H1 (cell line): ENCODE measurements at regions not wholly inside any gene's neighbourhood (a gene's known extent, or its start where the extent isn't known, plus 50 kb on each side); places are given as distances from the start of the nearest gene placed in this dataset.

Experiments
- CTCF ChIA-PET: fragments of 300-600 bp; sonication (Branson Sonifier 250); formaldehyde crosslinking; loops from one replicate; lab custom pipeline; 2021; ENCODE audit not compliant: partially characterized antibody; lab: Charles Lee
- POLR2A ChIA-PET: fragments of 300-600 bp; sonication (Branson Sonifier 250); formaldehyde crosslinking; loops from one replicate; lab custom pipeline; 2021; ENCODE audit warnings: inconsistent platforms; ENCODE audit not compliant: partially characterized antibody; lab: Charles Lee
- DNase-seq, 2 experiments: peaks; one replicate each; pipeline versions ENCODE4 v3.0.0 to v3.0.0-alpha.2; 2010 to 2022; ENCODE audit warnings: low spot score in 2 of 2, low read depth in 1 of 2, mixed read lengths in 1 of 2
- FAIRE-seq: peaks from 2 replicates; lab custom pipeline; 2011; peaks lifted over from hg19 to GRCh38; lab: Jason Lieb, UNC
- H2AFZ ChIP-seq: 2 replicates; pipeline ENCODE4 v1.8.1; 2012; ENCODE audit warnings: low read length, inconsistent platforms
- H2AK5ac ChIP-seq: 2 replicates; pipeline ENCODE4 v1.6.1; 2013; ENCODE audit warnings: low read depth, low read length
- H2BK120ac ChIP-seq: replicated peaks from 2 replicates; pipeline ENCODE3; 2013; ENCODE audit warnings: low read depth, low read length, inconsistent platforms
- H2BK12ac ChIP-seq: 2 replicates; pipeline ENCODE4 v1.6.1; 2013; ENCODE audit warnings: low read depth, low read length
- H2BK15ac ChIP-seq: 2 replicates; pipeline ENCODE4 v1.6.1; 2013; ENCODE audit warnings: low read length
- H2BK20ac ChIP-seq: 2 replicates; pipeline ENCODE4 v1.6.1; 2013; ENCODE audit warnings: low read length
- H2BK5ac ChIP-seq: 2 replicates; pipeline ENCODE4 v1.6.1; 2013; ENCODE audit warnings: low read depth, low read length
- H3K14ac ChIP-seq: 2 replicates; pipeline ENCODE4 v1.6.1; 2013; ENCODE audit warnings: inconsistent platforms; ENCODE audit not compliant: insufficient read length
- H3K18ac ChIP-seq: 2 replicates; pipeline ENCODE4 v1.6.1; 2013; ENCODE audit warnings: low read length; ENCODE audit errors: extremely low read depth
- H3K23ac ChIP-seq: 2 replicates; pipeline ENCODE4 v1.6.1; 2013; ENCODE audit warnings: inconsistent platforms; ENCODE audit not compliant: insufficient read length
- H3K23me2 ChIP-seq: 2 replicates; pipeline ENCODE4 v1.6.1; 2013; ENCODE audit warnings: low read depth, low read length
- H3K27ac ChIP-seq: 2 replicates; pipeline ENCODE4 v1.6.1; 2011; ENCODE audit warnings: low read depth, low read length, inconsistent platforms
- H3K27me3 ChIP-seq, 4 experiments: replicated peaks in 1 of 4; 1 replicate in 1 of 4; 2 replicates in 3 of 4; pipeline versions ENCODE4 v1.6.1 to v1.8.1; 2011 to 2013; ENCODE audit warnings: low read length in 3 of 4, mild to moderate bottlenecking in 3 of 4, inconsistent platforms in 2 of 4, mixed read lengths in 2 of 4, moderate library complexity in 1 of 4; ENCODE audit not compliant: control insufficient read depth in 3 of 4, insufficient read depth in 3 of 4; ENCODE audit errors: extremely low read depth in 1 of 4
- H3K36me3 ChIP-seq, 4 experiments: 2 replicates each; pipeline versions ENCODE4 v1.6.1 to v1.8.1; 2011 to 2013; ENCODE audit warnings: mild to moderate bottlenecking in 4 of 4, low read length in 3 of 4, moderate library complexity in 2 of 4, control low read depth in 1 of 4, inconsistent platforms in 1 of 4; ENCODE audit not compliant: insufficient read depth in 4 of 4, control insufficient read depth in 2 of 4
- H3K4ac ChIP-seq: replicated peaks from 2 replicates; pipeline ENCODE3; 2013; ENCODE audit warnings: low read length, low read depth, mixed read lengths, inconsistent platforms; ENCODE audit not compliant: insufficient read length
- H3K4me1 ChIP-seq, 4 experiments: replicated peaks in 1 of 4; 1 replicate in 1 of 4; 2 replicates in 3 of 4; pipeline versions ENCODE4 v1.6.1 to v1.8.1; 2011 to 2013; ENCODE audit warnings: low read length in 3 of 4, inconsistent platforms in 2 of 4, mixed read lengths in 1 of 4; ENCODE audit not compliant: insufficient read depth in 4 of 4, control insufficient read depth in 3 of 4
- H3K4me2 ChIP-seq, 2 experiments: 2 replicates each; pipeline versions ENCODE4 v1.6.1 to v1.8.1; 2011 to 2013; ENCODE audit warnings: low read depth in 2 of 2, low read length in 2 of 2, control low read depth in 1 of 2, inconsistent platforms in 1 of 2, mild to moderate bottlenecking in 1 of 2; ENCODE audit not compliant: insufficient read depth in 1 of 2
- H3K4me3 ChIP-seq, 4 experiments: fragments of 200-600, 300-600 bp in 1 of 4; sonication (generic), shearing (Covaris generic), sonication (Bioruptor Twin) in 1 of 4; 2 replicates each; pipeline versions ENCODE4 v1.5.1 to v1.8.1; 2011 to 2016; ENCODE audit warnings: low read length in 4 of 4, low read depth in 3 of 4, control low read depth in 2 of 4, inconsistent platforms in 2 of 4, mild to moderate bottlenecking in 2 of 4, mixed read lengths in 1 of 4, moderate library complexity in 1 of 4; ENCODE audit not compliant: insufficient read depth in 2 of 4; ENCODE audit errors: extremely low read depth in 1 of 4
- H3K56ac ChIP-seq: replicated peaks from 2 replicates; pipeline ENCODE3; 2013; ENCODE audit warnings: low read depth, mild to moderate bottlenecking, mixed read lengths, low read length, inconsistent platforms; ENCODE audit not compliant: insufficient read length
- H3K79me1 ChIP-seq: 2 replicates; pipeline ENCODE4 v1.6.1; 2013; ENCODE audit warnings: low read depth, low read length, control low read depth
- H3K79me2 ChIP-seq, 2 experiments: 2 replicates each; pipeline versions ENCODE4 v1.6.1 to v1.8.1; 2012 to 2013; ENCODE audit warnings: low read length in 2 of 2, mild to moderate bottlenecking in 2 of 2, inconsistent platforms in 1 of 2; ENCODE audit not compliant: insufficient read depth in 2 of 2, control insufficient read depth in 1 of 2
- H3K9ac ChIP-seq, 4 experiments: replicated peaks in 1 of 4; 1 replicate in 1 of 4; 2 replicates in 3 of 4; pipeline versions ENCODE4 v1.6.1 to v1.8.1; 2011 to 2013; ENCODE audit warnings: low read depth in 3 of 4, low read length in 3 of 4, control low read depth in 2 of 4, mild to moderate bottlenecking in 2 of 4, moderate library complexity in 2 of 4, inconsistent platforms in 1 of 4; ENCODE audit errors: extremely low read depth in 1 of 4
- H3K9me3 ChIP-seq, 2 experiments: 2 replicates each; pipeline versions ENCODE4 v1.6.1 to v1.8.1; 2012 to 2013; ENCODE audit warnings: mild to moderate bottlenecking in 2 of 2, moderate library complexity in 2 of 2, control low read depth in 1 of 2, inconsistent platforms in 1 of 2, low read depth in 1 of 2, low read length in 1 of 2, mixed read lengths in 1 of 2; ENCODE audit not compliant: insufficient read depth in 2 of 2
- H4K20me1 ChIP-seq, 2 experiments: replicated peaks in 1 of 2; 2 replicates each; pipeline versions ENCODE3 to v1.8.1; 2011 to 2013; ENCODE audit warnings: inconsistent platforms in 2 of 2, low read length in 2 of 2, mild to moderate bottlenecking in 1 of 2; ENCODE audit not compliant: insufficient read depth in 2 of 2, control insufficient read depth in 1 of 2
- H4K5ac ChIP-seq: 2 replicates; pipeline ENCODE4 v1.6.1; 2013; ENCODE audit warnings: low read length, low read depth, mixed read lengths, inconsistent platforms; ENCODE audit not compliant: insufficient read length
- H4K8ac ChIP-seq: 2 replicates; pipeline ENCODE4 v1.8.0; 2013; ENCODE audit warnings: mild to moderate bottlenecking, moderate library complexity, low read length, inconsistent platforms; ENCODE audit not compliant: insufficient read depth; ENCODE audit errors: extremely low read depth
- H4K91ac ChIP-seq: replicated peaks from 2 replicates; pipeline ENCODE3; 2013; ENCODE audit warnings: low read length, mixed read lengths, inconsistent platforms; ENCODE audit not compliant: insufficient read length
- ASH2L ChIP-seq: fragments of 200-600, 300-600 bp; sonication (generic); IDR thresholded peaks from one replicate; pipeline ENCODE4 v1.7.1; 2017; ENCODE audit warnings: low read length
- ATF3 ChIP-seq: IDR thresholded peaks from 2 replicates; pipeline ENCODE4 v1.6.1; 2011; ENCODE audit warnings: low read depth, mild to moderate bottlenecking, low read length; ENCODE audit not compliant: insufficient read depth
- CBX5 ChIP-seq: fragments of 300-800, 300-1000 bp; sonication (generic); IDR thresholded peaks from 2 replicates; pipeline ENCODE4 v1.7.1; 2016; ENCODE audit warnings: antibody characterized with exemption, low read length, low read depth
- CHD1 ChIP-seq: IDR thresholded peaks from 2 replicates; pipeline ENCODE4 v1.6.1; 2012; ENCODE audit warnings: low read depth, low read length, improper control_type of control experiment
- EGR1 ChIP-seq: IDR thresholded peaks from 2 replicates; pipeline ENCODE4 v1.6.1; 2011; ENCODE audit warnings: low read depth, low read length, borderline replicate concordance
- EZH2 ChIP-seq: fragments of 200-600 bp; sonication (generic); IDR thresholded peaks from 2 replicates; pipeline ENCODE4 v1.7.1; 2012; ENCODE audit warnings: low read depth, mild to moderate bottlenecking, moderate library complexity, low read length, inconsistent platforms; ENCODE audit not compliant: severe bottlenecking
- NANOG ChIP-seq: IDR thresholded peaks from 2 replicates; pipeline ENCODE4 v1.6.1; 2011; ENCODE audit warnings: low read length, low read depth, mild to moderate bottlenecking, inconsistent platforms; ENCODE audit not compliant: insufficient read depth, poor library complexity, severe bottlenecking
- POLR2A ChIP-seq, 2 experiments: IDR thresholded peaks; 1 replicate in 1 of 2; 2 replicates in 1 of 2; pipeline ENCODE4 v1.6.1; 2011; ENCODE audit warnings: low read depth in 2 of 2, low read length in 2 of 2, mild to moderate bottlenecking in 2 of 2; ENCODE audit errors: control extremely low read depth in 1 of 2
- SAP30 ChIP-seq: fragments of 300-600 bp; sonication (generic); IDR thresholded peaks from 2 replicates; pipeline ENCODE4 v1.7.1; 2012; ENCODE audit warnings: low read length, moderate library complexity, mild to moderate bottlenecking, inconsistent platforms; ENCODE audit not compliant: insufficient read depth, insufficient replicate concordance
- SIN3A ChIP-seq, 2 experiments: IDR thresholded peaks in 1 of 2; conservative IDR thresholded peaks in 1 of 2; 2 replicates each; pipeline ENCODE4 v1.6.1; 2011 to 2012; ENCODE audit warnings: low read length in 2 of 2, improper control_type of control experiment in 1 of 2, low read depth in 1 of 2, mild to moderate bottlenecking in 1 of 2
- TAF1 ChIP-seq: IDR thresholded peaks from 2 replicates; pipeline ENCODE4 v1.6.1; 2011; ENCODE audit warnings: mild to moderate bottlenecking, low read depth, low read length
- WGBS, 2 experiments: shearing (Covaris generic) in 1 of 2; methylation state at CpG; one replicate each; pipeline versions ENCODE4 v1.1.6 to v1.1.7; 2013 to 2015; ENCODE audit warnings: low lambda C conversion rate in 2 of 2, mixed read lengths in 2 of 2, inconsistent platforms in 1 of 2, low coverage in 1 of 2, missing lambda C conversion rate in 1 of 2; ENCODE audit not compliant: insufficient replicate concordance in 2 of 2, insufficient coverage in 1 of 2, insufficient read length in 1 of 2; ENCODE audit errors: extremely low coverage in 1 of 2, missing lambda C conversion rate in 1 of 2; 5-methylcytosine and 5-hydroxymethylcytosine counted together

DNA sequence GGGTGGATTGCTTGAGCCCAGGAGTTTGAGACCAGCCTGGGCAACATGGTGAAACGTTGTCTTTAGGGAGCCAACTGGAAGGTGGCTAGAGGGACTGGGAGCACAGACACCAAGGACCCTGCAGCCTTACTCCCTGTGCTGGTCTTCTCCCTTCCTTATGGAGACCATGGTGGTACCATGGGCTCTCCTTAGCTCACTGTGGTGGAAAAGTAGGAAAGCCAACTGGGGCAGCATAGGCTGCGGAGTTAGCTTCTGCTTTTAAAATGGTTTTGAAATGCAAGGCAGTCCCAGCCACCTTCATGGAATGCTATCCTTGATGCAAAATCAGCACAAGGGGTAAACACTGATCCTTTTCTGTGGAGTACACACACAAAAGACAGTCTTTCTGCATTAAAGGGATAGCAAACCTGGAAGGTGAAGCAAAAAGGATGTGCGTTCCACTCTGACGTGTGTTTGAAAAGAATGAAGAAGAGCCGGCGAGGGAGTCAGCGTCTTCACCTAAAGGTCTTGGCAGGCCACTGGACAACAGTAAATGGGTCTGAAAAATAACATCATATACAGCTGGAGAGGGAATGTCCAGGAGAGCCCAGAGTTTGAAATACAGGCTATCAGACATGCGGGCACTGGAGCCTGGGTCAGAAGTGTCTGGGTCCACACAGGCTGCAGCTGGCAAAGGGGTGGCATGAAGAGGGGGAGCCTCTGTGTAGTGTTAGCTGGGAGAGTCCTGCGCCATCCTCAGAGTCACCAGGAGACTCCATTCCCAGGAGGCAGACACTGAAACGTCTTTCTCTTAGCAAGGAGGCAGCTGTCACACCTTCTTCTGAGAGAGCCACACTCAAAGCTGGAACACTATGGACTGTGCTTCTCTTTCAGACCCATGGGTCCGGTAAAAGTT, 58.5 kb downstream of the GPR6 start:
- FAIRE-seq (no peak), DNase-seq (no peak)
- Histone ChIP-seq H2BK15ac (no peak overlapping the region), H4K91ac (no peak overlapping the region), H2BK5ac (no peak overlapping the region), H3K27ac (no peak overlapping the region), H3K79me1 (no peaks in the 10 kb centered on the region), H3K4me2 (no peak overlapping the region), H2BK120ac (no peak overlapping the region), H2AK5ac (no peak overlapping the region), H2BK12ac (no peak overlapping the region; the same call in 1 of the 2 replicates), H3K9ac (0 out of 7 replicates have a peak overlapping the region, but pooled peaks of 1 of the 4 experiments have one; percentile 5), H3K36me3 (no peaks in the 10 kb centered on the region), H4K5ac (no peak overlapping the region), H4K8ac (no peak overlapping the region)
- WGBS, 2 experiments: 90% methylated on average over 11 of the region's 11 CpGs; no CpG with 5 or more reads in 1 of the 2 experiments
- POLR2A ChIA-PET: no interaction called here
- no peak for TF ChIP-seq NANOG
- no peak for TF ChIP-seq SIN3A (conservative IDR thresholded peaks at IDR 0.05 in 1 of 2, IDR thresholded peaks at IDR 0.05 in 1 of 2; ENCODE audit: low read depth in 1 of 2, low read length in 2 of 2)
- TF ChIP-seq ASH2L: no peak
- TF ChIP-seq TAF1: no peak
- TF ChIP-seq SAP30: no peak
- TF ChIP-seq EZH2: no peak
- TF ChIP-seq ATF3: no peak
- no peak for TF ChIP-seq CBX5
- no peak for TF ChIP-seq POLR2A (IDR thresholded peaks at IDR 0.05; ENCODE audit: control extremely low read depth in 1 of 2, low read depth in 2 of 2, low read length in 2 of 2)
- TF ChIP-seq CHD1: no peak
- TF ChIP-seq EGR1: no peak
- TF ChIP-seq, all 59 proteins: peak for 0
- 0 out of 2 replicates have a peak overlapping the region, but pooled peaks have one; percentile 38 for H2AFZ ChIP-seq
- no peaks in the 10 kb centered on the region for H3K79me2 ChIP-seq
- H3K23me2 ChIP-seq: no peaks in the 10 kb centered on the region
- no peak overlapping the region for H2BK20ac ChIP-seq
- H3K4me3 ChIP-seq: no peak overlapping the region
- H3K56ac ChIP-seq: no peak overlapping the region
- no peak overlapping the region for H3K23ac ChIP-seq
- H4K20me1 ChIP-seq: no peaks in the 10 kb centered on the region
- H3K4me1 ChIP-seq: peaks cover 0 to 3% (median 3%) of the 10 kb centered on the region in 4 experiments; a peak in 5 of 7 replicates
- H3K4ac ChIP-seq: no peak overlapping the region
- no peaks in the 10 kb centered on the region for H3K9me3 ChIP-seq
- H3K18ac ChIP-seq: no peak overlapping the region
- H3K14ac ChIP-seq: no peak overlapping the region
- no peaks in the 10 kb centered on the region; a peak in 1 of 7 replicates for H3K27me3 ChIP-seq
- CTCF ChIA-PET: interaction anchor here (0.7 to 6.5 kb wide), 23 partner anchors 8 to 652 kb away, joined by 3 to 129 read pairs (median 4); no protein-coding TSS in a partner anchor
